Stimulated activated CD4-positive, alpha-beta T cell treated with anti-CD3 and anti-CD28 coated beads, Interleukin-15, amount 100 ng/mL, for 48 hours (primary cell): ENCODE measurements at regions not wholly inside any gene's neighbourhood (a gene's known extent, or its start where the extent isn't known, plus 50 kb on each side); places are given as distances from the start of the nearest gene placed in this dataset.

Experiments
- DNase-seq, 2 donors: peaks; one replicate each; pipeline ENCODE4 v3.0.0-alpha.2; 2020; ENCODE audit warnings: low read depth in 2 of 2

GRCh38 chr20:60363698-60364097 lies 405.5 kb downstream of the CDH26 start:
- DNase-seq = no peak

DNA sequence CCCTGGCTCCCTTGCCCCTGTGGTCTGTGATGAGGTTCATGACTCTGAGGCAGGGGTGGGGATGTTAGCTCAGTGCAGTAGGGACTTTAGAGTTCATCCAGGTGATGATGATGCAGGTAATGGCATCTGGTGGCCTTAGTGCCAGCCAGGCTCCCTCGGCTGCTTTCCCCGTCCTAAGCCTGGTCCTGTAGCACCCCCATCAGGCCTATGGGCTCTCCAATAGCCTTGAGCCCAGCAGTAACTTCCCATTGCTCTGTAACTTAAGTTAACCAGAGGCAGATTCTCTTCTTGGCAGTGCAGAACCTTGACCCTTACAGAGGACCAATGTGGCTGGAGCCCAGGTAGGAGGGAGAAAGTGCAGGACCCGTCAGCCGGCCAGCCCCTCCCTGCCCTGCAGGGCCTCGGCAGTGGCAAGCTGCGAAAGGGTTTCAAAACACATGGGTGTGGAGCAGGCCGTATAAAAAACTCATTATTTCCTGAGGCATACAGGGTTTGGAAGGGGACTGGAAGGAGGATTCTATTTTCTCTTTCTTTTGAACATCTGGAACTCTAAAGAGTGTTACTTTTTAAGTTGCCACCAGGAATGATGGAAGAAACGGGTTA lies 406.9 kb downstream of the CDH26 start:
- no peak for DNase-seq

DNA sequence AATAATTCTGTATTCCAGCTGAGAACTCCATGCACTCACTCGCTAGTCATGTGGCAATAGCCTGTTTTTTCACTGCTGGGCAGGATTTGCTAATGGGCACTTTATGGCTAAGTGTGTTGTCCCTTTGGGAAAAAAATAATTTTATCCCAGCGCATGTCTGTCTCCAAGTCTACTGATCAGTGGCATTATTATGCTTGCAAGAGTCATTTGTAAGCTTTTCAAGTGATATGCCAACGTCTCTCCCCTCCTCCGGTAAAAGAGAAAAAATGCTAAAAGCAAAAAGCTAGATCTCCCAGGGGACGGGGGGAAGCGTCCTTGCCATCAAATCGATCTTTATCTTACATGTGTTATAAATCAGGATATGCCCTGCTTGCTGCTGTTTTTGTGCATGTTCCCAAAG lies 407.7 kb downstream of the CDH26 start:
- DNase-seq = no peak

DNA sequence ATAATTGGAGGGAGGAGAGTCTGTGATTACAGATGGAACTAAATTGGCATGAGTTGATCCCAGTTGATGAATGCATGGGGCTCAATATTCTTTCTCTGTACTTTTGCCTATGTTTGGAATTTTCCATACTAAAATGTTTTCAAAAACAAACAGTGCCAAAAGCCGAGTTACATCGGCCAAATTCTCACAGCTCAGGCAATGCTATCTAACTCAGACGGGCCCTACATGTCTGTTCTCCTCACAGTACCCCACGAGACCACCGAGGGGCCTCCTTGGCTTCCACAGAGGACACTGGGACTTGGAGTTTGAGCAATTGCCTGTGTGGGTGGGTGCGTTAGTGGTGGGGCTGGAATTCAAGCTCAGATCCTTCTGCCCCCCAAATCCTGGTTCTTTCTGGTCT lies 413.2 kb downstream of the CDH26 start:
- DNase-seq = no peak

DNA sequence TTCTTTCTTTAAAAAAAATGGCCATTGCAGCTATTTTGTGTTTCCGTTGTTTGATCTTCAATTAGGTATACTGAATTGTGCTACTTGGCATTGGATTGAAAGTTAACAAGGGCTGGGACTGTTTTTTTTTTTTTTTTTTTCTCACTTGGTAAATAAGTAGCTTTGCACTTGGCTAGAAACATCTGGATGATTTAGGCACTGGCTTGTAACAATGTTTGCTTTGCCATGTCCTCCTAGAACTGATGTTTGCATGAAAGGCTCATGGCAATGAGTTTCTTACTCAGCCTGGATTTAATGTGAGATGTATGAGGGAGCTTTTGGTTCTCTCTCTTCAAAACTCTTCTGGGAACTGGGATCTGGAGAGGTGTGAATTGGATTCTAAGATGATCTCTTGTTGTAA lies 414.1 kb downstream of the CDH26 start:
- no peak for DNase-seq

- no peak for DNase-seq
These were observed 414.6 kb downstream of the CDH26 start for GRCh38 chr20:60372822-60373221.

- no peak for DNase-seq
These were observed 420.4 kb downstream of the CDH26 start for GRCh38 chr20:60378620-60379019.

- no peak for DNase-seq
These were observed 423.6 kb downstream of the CDH26 start for GRCh38 chr20:60381643-60382400.

DNA sequence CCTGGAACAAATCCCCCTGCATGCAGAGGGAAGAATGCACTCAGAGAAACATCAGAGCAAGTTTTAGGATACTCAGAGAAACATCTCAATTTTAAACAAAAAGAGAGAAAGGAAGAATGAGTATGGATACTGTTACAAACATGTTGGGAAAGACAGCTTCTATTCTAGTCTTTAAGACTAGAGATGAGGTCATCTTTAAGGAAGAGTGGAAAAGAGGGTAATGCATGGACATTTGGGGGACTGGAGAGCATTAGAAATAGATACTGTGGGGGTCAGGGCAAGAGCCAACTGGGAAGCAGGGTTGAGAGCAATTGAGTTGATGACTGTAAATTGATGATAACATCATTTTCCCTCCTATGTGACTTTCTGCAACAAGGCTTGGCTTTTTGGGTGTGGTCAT lies 431.2 kb downstream of the CDH26 start:
- DNase-seq = no peak

- no peak for DNase-seq
These were observed 431.7 kb downstream of the CDH26 start for GRCh38 chr20:60389882-60390281.

DNA sequence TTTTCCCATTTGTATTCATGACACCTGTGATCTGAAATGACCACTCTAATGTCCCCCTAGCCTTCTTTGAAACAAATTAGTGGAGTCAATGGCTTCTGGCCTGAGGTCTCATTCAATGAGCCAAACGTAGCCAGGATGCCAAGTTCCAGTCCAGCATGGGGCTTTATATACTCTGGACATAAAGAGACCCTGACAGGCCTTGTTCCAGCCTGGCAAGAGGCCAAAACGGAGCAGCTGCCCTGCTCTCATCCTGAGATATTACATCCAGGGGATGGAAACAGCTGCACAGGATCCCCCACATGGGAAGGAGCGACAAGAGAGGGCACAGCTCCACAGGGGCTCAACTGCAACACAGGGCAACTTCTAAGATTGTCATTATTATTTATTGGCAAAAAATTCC lies 437.8 kb downstream of the CDH26 start:
- DNase-seq = no peak

GRCh38 chr20:60400567-60400966 lies 442.3 kb downstream of the CDH26 start:
- no peak for DNase-seq

GRCh38 chr20:60402189-60403058 lies 444.2 kb downstream of the CDH26 start:
- DNase-seq = no peak

GRCh38 chr20:60403105-60403741 lies 445.0 kb downstream of the CDH26 start:
- no peak for DNase-seq

GRCh38 chr20:60407011-60407771 lies 449.0 kb downstream of the CDH26 start:
- DNase-seq = no peak

GRCh38 chr20:60407938-60408337 lies 449.7 kb downstream of the CDH26 start:
- DNase-seq = no peak

DNA sequence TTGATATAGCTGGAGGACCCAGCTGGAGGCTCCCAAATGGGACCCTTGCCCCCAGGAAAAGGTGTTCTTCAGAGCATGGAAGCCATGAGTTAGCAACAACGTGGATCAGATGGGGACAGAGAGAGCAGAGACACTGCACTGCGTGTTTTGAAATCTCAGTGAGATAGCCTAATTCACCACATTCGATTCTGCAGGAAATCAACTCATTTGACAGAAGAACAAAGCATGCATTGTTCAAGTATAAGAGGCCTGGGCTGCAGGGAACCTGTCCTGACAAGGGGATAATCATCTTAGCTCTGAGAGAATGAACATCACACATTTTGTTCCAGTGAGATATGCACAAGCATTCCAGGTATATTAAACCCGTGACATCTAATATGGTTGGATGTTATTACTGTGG lies 450.2 kb downstream of the CDH26 start:
- DNase-seq = no peak

DNA sequence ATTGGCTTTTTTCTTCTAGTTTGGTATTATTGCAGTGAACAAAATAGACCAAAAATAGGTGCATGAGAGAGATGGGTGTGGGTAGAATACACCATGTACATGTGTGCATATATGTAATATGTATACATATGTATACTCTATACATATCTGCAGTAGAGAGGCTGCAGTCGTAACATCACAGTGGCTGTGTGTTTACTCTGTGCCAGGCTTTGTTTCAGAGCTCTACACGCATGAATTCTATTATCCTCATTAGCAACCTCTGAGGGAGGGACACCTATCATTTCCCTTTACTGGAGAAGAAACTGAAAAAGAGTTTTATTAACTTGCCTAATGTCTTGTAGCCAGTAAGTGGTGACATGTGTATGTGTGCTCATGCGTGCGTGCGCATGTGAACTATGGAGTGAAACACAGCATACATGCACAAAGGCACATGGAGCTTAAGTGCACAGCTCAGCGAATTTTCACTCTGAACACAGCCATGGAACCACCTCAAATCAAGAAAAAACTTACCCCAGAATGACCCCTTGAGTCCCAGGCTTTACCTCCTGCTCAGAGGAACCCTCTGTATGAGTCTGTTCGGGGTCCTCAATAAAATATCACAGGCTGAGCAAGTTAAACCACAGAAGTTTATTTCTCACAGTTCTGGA lies 452.5 kb downstream of the CDH26 start:
- no peak for DNase-seq

DNA sequence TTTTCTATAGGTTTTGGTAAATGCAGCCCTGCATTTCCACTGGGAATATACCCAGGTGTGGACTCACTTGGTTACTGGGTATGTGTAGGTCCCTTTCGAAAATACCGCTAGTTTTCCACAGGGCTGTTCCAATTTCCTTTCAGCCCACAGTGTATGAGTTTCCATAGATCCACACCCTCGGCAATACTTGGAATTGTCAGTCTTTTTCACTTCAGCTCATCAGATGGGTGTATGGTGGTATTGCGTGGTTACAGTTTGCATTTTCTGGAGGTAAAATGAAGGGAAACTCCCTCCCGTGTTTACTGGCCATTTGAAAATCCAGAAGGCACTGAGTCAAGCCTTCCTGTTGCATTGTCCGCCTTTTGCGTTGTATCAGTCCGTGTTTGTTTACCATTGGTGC lies 453.6 kb downstream of the CDH26 start:
- DNase-seq = no peak

DNA sequence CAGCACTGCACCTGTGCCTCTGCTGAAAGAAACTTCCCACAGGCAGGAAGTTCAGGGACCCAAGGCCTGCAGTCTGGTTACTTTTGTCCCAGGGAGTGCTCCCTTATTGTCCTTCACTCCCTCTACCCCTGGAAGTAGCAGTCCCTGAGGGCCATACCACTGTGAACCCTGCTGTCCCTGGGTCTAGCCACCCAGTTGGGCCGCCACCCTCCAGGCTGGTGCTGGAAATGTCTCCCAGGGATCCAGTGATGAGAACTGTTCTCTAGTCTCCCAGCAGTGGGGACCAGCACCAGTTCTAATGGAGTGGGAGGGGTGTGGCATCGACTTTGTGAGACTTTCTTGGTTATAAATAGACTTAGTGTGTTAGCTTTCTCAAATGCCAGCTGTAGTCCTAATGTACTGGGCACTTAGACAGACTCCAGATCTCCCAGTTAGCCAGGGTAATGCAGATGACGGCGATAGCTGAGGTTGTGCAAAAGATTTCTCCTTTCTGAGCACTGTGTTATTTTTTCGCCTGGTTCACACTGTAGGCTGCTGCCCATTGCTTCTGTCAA lies 462.5 kb downstream of the CDH26 start:
- DNase-seq = no peak

DNA sequence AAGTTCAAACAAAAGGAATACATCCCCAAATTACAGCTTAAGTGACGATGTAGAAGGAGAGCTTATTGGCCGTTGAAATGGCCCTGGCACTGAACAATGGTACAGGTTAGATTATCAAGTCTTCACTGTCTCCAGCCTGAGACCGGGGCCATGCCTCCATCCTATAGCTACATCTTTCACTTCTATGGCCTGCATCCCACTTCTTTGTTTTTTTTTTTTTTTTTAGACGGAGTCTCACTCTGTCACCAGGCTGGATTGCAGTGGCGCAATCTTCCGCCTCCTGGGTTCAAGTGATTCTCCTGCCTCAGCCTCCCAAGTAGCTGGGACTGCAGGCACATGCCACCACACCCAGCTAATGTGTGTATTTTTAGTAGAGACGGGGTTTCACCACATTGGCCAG lies 464.6 kb downstream of the CDH26 start:
- no peak for DNase-seq
